ENCODE measurements at regions not wholly inside any gene's neighbourhood (a gene's known extent, or its start where the extent isn't known, plus 50 kb on each side); places are given as distances from the start of the nearest gene placed in this dataset.

DNA sequence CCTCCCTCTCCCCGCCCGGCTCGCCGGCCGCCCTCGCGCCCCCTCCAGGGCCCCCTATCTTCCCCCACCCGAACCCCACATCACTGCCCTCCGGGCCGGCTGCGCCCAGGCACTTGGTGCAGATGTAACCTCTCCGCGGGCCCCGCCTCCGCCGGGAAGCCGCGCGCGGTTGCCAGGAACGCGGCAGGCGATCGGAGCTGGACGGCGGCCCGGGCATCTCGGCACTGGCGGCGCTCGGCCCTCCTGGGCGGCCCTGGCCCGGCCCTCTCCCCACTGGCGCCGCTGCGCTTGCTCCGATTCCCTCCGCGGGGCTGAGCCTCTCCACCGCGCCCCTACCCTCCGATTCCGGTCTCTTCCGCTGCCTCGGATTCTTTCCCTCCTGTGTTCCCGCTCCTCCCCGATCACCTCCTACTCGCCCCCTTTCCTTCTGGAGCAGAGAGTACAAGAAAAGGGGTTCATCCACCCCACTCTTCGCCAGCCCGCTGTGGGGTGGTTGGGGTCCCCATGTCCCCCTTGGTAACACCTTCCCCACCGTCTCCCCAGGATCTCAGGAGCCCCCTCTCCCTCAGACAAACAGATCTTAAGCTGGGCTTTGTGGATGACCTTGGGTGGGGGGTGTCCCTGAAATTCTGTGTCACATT lies 70.6 kb downstream of the C9orf50 start:
- 3 to 8% methylated on average over 14 to 29 of the region's 51 CpGs for WGBS, 2 experiments (ENCODE audit: low coverage in 1 of 2, low lambda C conversion rate in 2 of 2, missing lambda C conversion rate in 2 of 2)
- Histone ChIP-seq H3K4me3 (peak overlapping the region; percentile 72), H3K36me3 (ENCODE audit: low read depth) (no peaks in the 10 kb centered on the region), H3K4me2 (ENCODE audit: unreplicated experiment) (peak overlapping the region; percentile 65), H2AFZ (peak overlapping the region; percentile 70), H4K20me1 (ENCODE audit: insufficient read depth) (no peaks in the 10 kb centered on the region), H3K9me3 (ENCODE audit: low read depth) (no peaks in the 10 kb centered on the region), H3K4me1 (ENCODE audit: insufficient read depth) (peaks cover 12% of the 10 kb centered on the region), H3K9ac (peak overlapping the region; percentile 80), H3K27me3 (replicated peaks; ENCODE audit: insufficient read depth) (no peaks in the 10 kb centered on the region), H3F3A (ENCODE audit: insufficient read depth) (peaks cover 26% of the 10 kb centered on the region), H3K79me2 (ENCODE audit: insufficient read depth) (no peaks in the 10 kb centered on the region), H3K9me2 (ENCODE audit: insufficient read depth) (no peaks in the 10 kb centered on the region), H3K27ac (peak overlapping the region; percentile 44)
- in situ Hi-C loops (cut with MboI) = no loop called here
- peak; percentile 90 for DNase-seq
- TF ChIP-seq EZH2phosphoT487 (IDR thresholded peaks at IDR 0.05; ENCODE audit: insufficient read depth, low read depth) (no peak), EZH2 (IDR thresholded peaks at IDR 0.05; ENCODE audit: insufficient read depth, poor library complexity, severe bottlenecking) (no peak)

DNA sequence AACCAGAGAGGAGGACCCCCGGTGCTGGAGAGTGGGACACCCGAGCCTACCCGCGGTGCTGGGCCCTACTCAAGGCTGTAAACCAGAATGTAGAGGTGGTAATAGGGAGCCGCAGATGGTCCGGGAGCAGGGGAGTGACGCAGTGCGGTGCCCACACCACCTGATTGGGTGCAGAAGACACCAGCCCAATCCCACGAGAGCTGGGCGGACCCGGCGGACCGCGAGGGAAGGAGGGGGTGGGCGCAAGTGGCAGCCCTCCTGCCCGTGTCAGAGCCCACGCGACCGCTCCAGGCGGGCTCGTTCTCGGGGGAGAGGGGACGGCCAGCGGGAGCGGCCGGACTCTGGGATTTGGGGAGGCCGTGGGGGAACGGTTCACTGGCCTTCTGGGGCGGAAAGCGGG lies 71.2 kb downstream of the C9orf50 start:
- H3F3A ChIP-seq (ENCODE audit: insufficient read depth) = peaks cover 32% of the 10 kb centered on the region
- DNase-seq = peak; percentile 69
- TF ChIP-seq EZH2phosphoT487 (IDR thresholded peaks at IDR 0.05; ENCODE audit: insufficient read depth, low read depth) (no peak), EZH2 (IDR thresholded peaks at IDR 0.05; ENCODE audit: insufficient read depth, poor library complexity, severe bottlenecking) (no peak)
- H3K9ac ChIP-seq = peak overlapping the region; percentile 80
- H3K4me2 ChIP-seq (ENCODE audit: unreplicated experiment) = peak overlapping the region; percentile 65
- H3K9me3 ChIP-seq (ENCODE audit: low read depth) = no peaks in the 10 kb centered on the region
- no peaks in the 10 kb centered on the region for H3K9me2 ChIP-seq (ENCODE audit: insufficient read depth)
- H3K27me3 ChIP-seq (replicated peaks; ENCODE audit: insufficient read depth) = no peaks in the 10 kb centered on the region
- peak overlapping the region; percentile 70 for H2AFZ ChIP-seq
- peak overlapping the region; percentile 44 for H3K27ac ChIP-seq
- no peaks in the 10 kb centered on the region for H3K79me2 ChIP-seq (ENCODE audit: insufficient read depth)
- H4K20me1 ChIP-seq (ENCODE audit: insufficient read depth) = no peaks in the 10 kb centered on the region
- H3K4me3 ChIP-seq = peak overlapping the region; percentile 72
- H3K4me1 ChIP-seq (ENCODE audit: insufficient read depth) = peaks cover 17% of the 10 kb centered on the region
- in situ Hi-C loops (cut with MboI) = no loop called here
- no peaks in the 10 kb centered on the region for H3K36me3 ChIP-seq (ENCODE audit: low read depth)
- WGBS, 2 experiments (ENCODE audit: low coverage in 1 of 2, low lambda C conversion rate in 2 of 2, missing lambda C conversion rate in 2 of 2) = 1 to 2% methylated on average over 20 to 27 of the region's 30 CpGs

DNA sequence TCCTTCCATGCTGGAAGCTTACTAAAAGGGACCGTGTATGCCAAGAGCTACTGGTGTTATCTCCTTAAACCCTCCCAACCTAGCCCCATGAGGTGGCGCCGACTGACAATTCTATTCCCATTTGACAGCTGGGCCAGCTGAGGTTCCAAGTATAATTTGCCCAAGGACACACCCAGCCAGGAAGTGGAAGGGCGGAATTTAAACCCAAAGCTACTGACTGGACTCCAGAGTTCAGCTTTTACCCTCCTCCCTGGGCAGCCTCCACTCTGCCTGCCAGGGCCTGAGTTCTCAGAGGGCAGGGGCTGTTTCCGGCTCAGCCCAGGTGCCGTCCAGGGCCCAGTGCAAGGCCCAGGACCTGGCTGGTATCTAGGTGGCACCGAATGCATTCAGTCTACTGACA lies 71.8 kb downstream of the C9orf50 start:
- in situ Hi-C loops (cut with MboI) = no loop called here
- peak overlapping the region; percentile 44 for H3K27ac ChIP-seq
- peak overlapping the region; percentile 70 for H2AFZ ChIP-seq
- H3K9me3 ChIP-seq (ENCODE audit: low read depth) = no peaks in the 10 kb centered on the region
- H3K4me2 ChIP-seq (ENCODE audit: unreplicated experiment) = peak overlapping the region; percentile 65
- peak; percentile 39 for DNase-seq
- peak overlapping the region; percentile 80 for H3K9ac ChIP-seq
- peaks cover 35% of the 10 kb centered on the region for H3F3A ChIP-seq (ENCODE audit: insufficient read depth)
- H3K79me2 ChIP-seq (ENCODE audit: insufficient read depth) = no peaks in the 10 kb centered on the region
- no peaks in the 10 kb centered on the region for H3K9me2 ChIP-seq (ENCODE audit: insufficient read depth)
- H3K4me1 ChIP-seq (ENCODE audit: insufficient read depth) = peaks cover 20% of the 10 kb centered on the region
- TF ChIP-seq EZH2 (IDR thresholded peaks at IDR 0.05; ENCODE audit: insufficient read depth, poor library complexity, severe bottlenecking) = no peak
- 22 to 33% methylated on average over 7 of the region's 7 CpGs for WGBS, 2 experiments (ENCODE audit: low coverage in 1 of 2, low lambda C conversion rate in 2 of 2, missing lambda C conversion rate in 2 of 2)
- no peaks in the 10 kb centered on the region for H3K27me3 ChIP-seq (replicated peaks; ENCODE audit: insufficient read depth)
- H3K36me3 ChIP-seq (ENCODE audit: low read depth) = no peaks in the 10 kb centered on the region
- H3K4me3 ChIP-seq = peak overlapping the region; percentile 72
- H4K20me1 ChIP-seq (ENCODE audit: insufficient read depth) = no peaks in the 10 kb centered on the region

GRCh38 chr9:129548571-129549135 lies 72.2 kb downstream of the C9orf50 start:
- Histone ChIP-seq H3K9me3 (ENCODE audit: low read depth) (no peaks in the 10 kb centered on the region), H3F3A (ENCODE audit: insufficient read depth) (peaks cover 36% of the 10 kb centered on the region), H3K4me1 (ENCODE audit: insufficient read depth) (peaks cover 20% of the 10 kb centered on the region), H3K9me2 (ENCODE audit: insufficient read depth) (no peaks in the 10 kb centered on the region), H3K4me3 (no peak overlapping the region), H3K36me3 (ENCODE audit: low read depth) (no peaks in the 10 kb centered on the region), H3K4me2 (ENCODE audit: unreplicated experiment) (peak overlapping the region; percentile 65), H2AFZ (peak overlapping the region; percentile 70), H4K20me1 (ENCODE audit: insufficient read depth) (no peaks in the 10 kb centered on the region), H3K27ac (peak overlapping the region; percentile 44; the same call in 1 of the 2 replicates), H3K27me3 (replicated peaks; ENCODE audit: insufficient read depth) (no peaks in the 10 kb centered on the region), H3K79me2 (ENCODE audit: insufficient read depth) (no peaks in the 10 kb centered on the region), H3K9ac (no peak overlapping the region; the same call in 1 of the 2 replicates)
- WGBS, 2 experiments (ENCODE audit: low coverage in 1 of 2, low lambda C conversion rate in 2 of 2, missing lambda C conversion rate in 2 of 2) = 21 to 24% methylated on average over 11 of the region's 11 CpGs
- TF ChIP-seq EZH2phosphoT487 (IDR thresholded peaks at IDR 0.05; ENCODE audit: insufficient read depth, low read depth) (no peak), EZH2 (IDR thresholded peaks at IDR 0.05; ENCODE audit: insufficient read depth, poor library complexity, severe bottlenecking) (no peak)
- DNase-seq = peak; percentile 40
- in situ Hi-C loops (cut with MboI) = no loop called here

All from GM23248 (cell line).